Stimulated activated CD8-positive, alpha-beta memory T cell treated with anti-CD3 and anti-CD28 coated beads, Interleukin-4, amount 100 ng/mL, for 1 hour (primary cell): ENCODE measurements at regions not wholly inside any gene's neighbourhood (a gene's known extent, or its start where the extent isn't known, plus 50 kb on each side); places are given as distances from the start of the nearest gene placed in this dataset.

Source experiments
- DNase-seq, 2 donors: peaks; one replicate each; pipeline ENCODE4 v3.0.0-alpha.2; 2020; ENCODE audit warnings: low read depth in 2 of 2, low spot score in 1 of 2

DNA sequence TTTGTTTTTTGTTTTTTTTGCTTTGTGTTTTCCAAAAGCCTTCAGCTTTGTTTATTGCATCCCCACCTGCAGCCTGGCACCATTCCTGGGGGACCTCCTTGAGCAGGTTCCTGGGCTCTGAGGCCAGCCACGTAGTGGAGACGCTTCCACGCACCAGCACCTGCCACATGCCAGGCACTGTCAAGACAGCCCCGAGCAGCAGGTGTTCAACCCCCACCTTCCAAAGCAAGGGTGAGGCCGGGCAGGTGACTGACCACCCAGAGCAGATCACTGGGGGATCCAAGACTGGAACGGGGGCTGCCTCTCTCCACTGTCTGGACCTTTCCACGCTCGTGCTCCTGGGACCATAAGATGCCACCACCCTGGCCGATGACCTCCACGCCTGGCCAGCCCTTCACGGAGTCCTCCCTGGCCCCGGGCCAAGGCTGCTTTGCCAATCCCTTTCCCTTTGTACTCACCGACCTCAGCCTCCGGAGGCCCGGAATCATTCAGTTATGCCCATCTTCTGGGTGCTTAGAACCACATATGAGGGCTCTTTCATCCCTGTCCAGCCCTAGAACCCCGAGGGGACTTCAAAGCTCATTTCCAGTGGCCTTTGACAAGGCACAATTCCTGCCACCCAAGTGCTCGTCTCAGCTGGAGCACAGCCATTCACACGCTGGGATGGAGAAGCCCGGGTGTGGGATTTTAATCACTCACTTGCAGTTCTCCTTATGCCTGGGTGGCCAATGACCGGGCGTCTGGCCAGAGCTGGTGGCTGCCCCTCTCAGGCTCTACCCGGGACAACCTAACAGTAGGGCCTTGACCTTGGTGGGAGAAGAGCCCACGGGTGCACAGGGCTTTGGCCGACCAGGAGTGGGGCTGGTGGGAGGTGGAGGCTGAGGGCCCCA lies 330.8 kb downstream of the NPHP4 start:
- no peak for DNase-seq

DNA sequence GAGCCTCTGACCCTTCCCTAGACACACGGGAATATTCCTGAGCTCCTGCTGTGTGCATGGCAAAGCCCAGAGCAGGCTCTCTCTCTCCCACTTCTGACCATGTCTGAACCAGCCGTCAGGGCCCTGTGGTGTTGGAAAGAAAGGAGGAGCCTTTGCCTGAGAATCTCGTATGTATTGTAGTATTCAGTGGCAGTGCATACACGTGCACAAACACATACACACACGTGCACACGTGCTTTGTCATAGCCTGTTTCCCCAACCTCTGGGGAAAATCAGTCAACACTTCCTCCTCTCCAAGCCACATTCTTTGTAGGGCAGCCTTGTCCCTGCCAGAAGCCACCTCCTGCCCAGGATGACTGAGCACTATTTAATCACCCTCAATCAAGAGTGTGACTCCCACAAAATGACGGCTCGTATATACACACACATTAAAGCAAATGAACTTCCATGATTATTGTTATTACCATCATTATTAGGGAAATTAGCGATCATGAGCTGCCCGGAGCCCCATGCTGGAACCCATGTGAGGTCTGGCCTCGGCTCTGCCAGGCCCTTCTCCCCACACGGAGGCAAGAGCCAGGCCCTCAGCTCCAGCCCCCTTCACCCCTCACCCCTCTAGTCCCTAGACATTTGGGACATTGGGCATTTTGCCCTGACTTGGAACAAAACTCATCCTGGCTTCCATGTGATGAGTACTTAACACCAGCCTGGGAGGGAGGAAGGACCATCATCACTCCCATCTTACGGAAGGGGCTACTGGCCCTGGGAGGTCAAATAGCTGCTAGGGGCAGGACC lies 331.9 kb downstream of the NPHP4 start:
- DNase-seq = no peak

DNA sequence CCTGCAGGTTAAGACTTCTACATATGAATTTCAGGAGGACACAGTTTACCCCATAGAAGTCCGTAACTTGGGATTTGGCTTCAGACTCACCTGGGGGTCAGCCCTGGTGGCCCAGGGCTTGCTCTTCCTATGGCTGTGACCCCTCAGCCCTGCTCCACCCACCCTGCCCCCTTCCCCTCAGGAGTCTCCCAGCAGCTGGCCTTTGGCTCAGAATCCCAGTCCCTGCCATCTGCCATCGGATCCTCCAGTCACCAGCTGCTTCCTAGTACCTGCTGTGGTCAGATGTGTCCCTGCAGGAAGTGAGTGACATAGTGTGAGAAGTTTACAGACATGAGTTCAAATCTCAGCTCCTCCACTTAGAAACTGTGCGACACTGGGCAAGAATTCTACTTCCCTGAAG lies 332.6 kb downstream of the NPHP4 start:
- DNase-seq = no peak

DNA sequence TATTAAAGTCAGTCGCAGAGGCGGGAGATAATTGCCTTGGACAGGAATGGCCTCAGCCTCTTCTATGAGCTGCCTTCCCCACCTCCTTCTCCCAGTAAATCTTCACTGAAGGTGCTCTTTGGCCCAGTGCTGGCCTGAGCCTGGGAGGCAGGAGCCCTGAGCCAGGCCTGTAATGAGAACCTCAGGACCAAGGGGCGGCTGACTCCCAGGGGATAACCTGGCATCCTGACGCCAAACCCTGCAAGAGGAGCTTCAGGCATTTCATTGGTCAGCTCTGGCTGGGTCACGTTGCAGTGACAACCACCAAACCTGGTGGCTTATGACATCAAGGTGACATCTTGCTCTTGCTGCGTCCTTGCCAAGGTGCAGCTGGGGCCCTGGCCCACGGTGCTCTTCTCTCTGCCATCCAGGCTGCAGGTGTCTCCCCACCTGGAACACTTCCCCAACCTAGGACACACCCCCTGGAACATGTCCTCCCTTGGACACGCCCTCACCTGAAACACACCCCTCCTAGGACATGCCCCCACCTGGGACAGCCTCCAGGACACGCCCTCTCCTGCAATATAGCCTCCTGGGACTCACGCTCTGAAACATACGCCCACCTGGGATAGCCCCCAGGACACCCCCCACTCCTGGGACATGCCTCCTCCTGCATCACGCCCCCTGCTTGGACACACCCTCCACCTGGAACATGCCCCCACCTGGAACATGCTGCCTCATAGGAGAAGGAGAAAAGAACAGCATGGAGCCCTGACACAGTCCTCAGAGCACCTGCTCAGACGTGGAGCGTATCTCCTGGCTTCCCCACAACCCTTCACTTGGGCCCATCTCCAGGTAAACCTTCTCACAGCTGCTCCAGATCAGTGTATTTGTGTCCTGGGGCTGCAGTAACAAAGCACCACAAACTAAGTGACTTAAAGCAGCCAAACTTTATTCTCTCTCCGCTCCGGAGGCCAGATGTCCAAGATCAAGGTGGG lies 333.6 kb downstream of the NPHP4 start:
- DNase-seq = no peak

DNA sequence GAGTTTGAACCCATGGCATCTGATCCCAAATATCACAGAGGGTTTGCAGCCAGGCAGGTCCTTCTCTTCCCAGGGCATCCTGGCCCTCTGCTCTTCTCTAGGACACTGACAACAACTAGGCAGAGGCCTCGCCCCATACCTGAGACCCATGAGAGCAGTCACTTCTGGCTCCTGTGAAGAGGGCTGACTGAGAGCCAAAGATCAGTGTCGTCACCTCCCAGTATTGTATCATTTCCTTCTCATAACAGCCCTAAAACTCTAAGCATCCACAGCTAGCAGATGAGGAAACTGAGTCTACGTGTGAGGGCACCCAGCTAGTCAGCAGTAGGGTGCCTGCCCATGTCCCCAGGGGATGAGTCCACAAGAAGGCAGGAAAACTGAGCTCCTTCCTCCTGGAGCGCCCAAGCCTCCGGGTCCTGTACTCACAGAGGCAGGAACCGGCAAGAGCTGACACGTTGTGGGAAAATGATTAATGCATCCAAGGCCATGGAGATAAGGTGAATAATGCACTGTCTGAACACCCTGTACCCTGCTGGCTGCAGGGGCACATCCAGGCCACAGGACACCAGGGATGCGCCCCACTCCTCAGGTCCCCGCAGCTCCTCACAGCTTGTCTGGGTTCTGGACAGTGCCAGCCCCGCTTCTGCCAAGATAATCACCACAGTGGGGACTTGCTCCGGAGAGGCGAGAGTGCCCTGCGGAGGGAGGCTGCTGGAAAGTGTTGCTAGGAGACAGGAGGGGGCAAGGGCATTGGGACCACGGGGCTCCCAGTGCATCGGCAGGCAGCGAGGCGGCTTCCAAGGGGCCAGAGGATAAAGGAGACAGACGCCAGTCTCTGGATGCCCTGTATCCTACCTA lies 340.0 kb downstream of the NPHP4 start:
- DNase-seq = no peak

DNA sequence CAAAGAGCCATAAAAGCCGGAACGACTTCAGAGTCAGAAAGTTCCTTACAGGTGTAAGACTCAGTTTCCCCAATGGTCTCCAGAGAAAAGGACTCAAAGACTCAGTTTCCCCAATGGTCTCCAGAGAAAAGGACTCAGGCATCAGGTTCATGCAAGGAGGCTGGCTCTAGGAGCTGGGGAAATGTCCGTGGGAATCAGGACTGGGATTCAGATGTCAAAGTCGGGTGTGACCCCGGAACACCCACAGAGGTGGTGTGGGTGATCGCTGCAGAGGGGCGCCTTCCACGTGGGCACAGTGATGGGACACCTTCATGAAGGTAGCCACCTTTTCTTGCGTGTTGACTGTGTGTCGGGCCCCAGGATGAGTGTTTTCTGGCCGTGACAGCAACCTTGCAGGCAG lies 340.8 kb downstream of the NPHP4 start:
- no peak for DNase-seq

DNA sequence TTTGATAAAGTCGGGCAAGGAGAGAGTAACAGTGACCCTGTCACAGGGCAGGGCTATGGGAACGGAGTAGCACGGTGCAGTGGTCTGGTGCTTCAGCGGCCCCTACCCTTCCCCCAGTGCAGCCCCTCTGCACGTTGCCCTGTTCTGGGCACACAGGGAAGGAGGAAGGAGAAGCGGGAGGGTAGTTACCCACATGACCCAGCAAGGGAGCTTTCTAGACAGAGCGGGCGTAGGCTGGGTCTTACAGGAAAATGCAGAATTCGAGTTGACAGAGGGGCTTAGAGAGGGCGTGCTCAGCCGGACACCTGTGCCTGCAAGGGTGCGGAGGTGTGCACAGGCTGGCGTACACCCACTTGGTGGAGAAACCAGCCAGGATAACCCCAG lies 341.2 kb downstream of the NPHP4 start:
- no peak for DNase-seq

DNA sequence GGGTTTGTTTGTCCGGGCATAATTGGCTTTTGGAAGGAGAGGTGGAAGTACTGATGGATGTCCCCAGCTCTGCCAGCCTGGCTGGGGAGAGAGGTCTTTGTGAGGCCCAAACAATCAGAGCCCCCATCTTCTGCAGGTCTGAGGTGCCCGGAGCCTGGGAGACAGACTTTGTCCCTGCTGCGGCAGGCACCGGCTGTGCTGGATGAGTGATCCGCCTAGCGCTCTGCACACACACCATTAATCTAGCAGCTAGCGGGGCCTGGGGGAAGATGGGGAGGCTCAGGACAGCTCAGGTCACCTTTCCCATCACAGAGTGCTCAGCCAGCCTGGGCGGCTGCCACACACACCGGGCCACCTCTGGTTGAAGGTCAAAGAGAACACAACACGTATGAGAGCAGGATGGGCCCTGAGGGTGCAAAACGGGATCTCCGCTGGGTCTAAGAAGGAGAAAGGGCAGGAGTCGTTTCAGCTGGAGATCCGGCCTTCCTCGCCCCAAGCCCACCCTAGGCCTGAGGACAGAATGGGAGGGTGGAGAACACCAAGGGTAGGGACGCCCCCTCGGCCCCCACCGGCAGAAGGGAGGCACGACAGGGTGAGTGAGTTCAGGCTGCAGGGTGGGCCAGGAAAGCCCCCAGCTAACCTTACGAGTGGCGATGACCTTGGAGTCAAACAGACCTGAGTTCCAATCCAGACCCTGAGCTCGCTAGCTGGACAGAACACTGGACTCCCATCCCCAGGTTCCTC lies 341.8 kb downstream of the NPHP4 start:
- DNase-seq = no peak

DNA sequence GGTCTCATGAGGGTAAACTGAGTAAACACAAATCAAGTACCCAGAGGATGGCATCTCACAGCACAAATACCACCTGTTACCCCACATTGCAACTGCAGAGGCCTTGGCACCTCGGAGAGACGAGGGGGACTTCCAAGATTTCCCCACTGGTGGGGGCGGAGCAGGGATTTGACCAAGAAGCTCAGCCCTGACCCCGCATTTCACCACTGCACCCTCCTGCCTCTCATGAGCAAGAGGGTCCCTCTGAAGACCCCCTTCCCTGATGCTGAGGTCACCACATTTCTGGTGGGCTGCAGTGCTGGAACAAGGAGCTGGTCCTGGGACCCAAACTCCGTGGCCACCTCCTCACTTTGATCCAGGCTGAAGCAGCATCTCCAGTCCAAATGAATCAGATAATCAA lies 342.4 kb downstream of the NPHP4 start:
- no peak for DNase-seq

DNA sequence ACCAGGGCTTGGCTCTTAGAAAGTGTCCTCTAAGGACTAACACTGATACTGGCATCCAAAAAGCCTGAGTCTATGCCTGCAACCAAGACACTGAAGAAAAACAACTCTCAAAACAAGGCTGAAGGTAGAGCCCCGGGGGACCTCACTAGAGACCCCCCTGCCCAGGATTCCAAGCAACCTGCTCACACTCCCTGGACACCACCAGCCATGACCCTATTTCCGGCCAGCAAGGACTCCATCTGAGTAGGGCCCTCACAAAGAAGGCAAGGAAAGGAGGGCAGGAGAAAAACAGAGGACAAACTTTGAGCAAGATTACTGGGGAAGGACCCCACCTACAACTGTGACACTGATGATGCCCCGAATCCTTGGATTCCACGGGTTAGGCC lies 343.1 kb downstream of the NPHP4 start:
- DNase-seq = no peak

DNA sequence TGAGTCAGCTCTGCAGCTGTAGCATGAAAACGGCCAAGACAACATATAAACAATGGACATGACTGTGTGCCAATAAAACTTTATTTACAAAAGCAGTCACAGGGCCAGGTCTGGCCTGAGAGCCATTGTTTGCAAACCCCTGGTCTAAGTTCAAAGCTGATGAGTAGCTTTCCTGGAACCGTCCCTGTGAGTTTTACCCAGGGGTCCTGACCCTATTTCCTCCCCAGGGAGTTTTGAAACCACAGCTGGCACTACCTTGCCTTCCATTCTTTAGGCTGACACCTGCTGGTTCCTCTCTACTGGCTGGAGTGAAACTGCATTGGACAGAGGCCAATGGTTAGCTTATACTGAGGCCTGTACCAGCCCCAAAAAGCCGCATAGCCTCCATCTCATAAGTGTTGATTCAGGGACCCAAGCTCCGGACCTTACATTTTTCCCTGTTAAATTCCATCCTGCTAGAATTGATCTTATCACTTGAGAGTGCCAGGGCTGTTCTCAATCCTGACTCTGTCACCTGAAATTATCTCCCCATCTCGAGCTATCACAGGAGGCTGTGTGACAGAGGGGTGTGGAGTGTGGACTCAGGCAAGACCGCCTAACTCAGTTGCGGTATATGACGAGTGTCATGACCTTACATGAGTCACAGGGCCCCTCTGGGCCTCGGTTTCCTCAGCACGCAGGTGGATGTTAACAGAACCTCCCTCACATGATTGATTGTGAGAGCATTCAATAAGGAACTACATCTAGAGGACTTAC lies 343.6 kb downstream of the NPHP4 start:
- DNase-seq = no peak

DNA sequence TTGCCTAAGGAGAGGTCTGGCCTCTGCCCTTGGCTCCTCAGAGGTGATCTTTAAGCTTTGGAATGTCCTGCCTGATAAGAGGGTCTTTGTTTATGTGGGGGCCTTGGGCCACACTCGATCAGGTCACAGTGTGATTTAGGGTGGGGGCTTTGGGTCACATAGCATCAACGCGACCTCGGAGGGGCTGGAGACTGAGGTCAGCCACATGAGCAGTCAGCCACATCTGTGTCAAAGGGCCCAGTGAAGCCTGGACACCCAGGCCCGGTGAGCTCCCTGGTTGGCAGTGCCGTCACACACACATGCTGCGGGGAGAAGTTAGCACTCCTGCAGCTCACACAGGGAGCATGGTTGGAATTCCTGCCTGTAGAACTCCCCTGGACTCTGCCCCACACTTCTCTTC lies 345.0 kb downstream of the NPHP4 start:
- no peak for DNase-seq

DNA sequence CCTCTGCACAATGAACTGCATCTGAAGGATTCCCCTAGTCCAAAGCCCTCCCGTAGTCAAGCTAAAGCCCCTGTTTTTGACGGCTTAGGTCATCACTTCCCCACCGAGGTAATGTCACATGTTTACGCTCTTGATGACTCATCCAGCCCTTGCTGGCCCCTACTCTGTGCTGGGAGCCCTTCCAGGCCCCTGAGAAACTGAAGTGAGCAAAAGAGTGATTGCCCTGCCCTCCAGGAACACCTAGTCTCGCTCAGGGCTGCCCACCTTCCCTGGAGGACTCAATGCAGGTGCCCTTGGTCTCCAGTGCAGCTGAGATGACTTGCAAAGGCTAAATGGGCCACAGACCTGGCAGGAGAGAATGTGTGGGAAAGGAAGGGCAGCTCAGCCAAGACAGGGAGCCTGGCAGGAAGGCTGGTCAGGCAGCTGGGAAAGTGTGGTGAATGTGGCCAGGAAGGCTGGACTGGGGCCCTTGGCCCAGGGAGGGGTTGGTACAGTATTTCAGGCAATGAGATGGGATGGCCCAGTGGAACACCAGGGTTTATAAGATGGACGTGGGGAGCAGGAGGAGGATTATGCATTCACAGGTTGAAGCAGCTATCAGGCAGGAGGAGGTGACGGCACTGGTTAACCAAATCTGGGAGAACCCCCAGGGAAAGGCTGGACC lies 345.6 kb downstream of the NPHP4 start:
- no peak for DNase-seq

DNA sequence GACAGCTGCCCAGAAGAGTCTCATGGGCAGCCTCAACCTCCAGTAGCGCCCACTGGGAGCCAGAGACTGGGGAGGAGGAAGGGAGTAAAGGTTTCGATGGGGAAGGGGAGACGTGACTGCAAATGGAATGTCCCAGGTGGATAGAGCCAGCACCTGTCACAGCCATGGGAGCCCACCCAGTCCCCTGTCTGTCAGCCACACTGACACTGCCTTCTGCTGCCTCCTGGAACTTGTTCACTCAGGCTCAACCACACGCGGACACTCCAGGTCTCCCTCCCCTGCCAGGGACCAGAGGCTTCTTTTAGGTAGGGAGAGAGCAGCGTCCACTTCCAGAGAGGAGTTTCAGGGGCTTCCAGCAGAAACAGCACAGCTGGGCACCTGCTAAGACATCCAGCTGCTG lies 346.3 kb downstream of the NPHP4 start:
- DNase-seq = no peak

DNA sequence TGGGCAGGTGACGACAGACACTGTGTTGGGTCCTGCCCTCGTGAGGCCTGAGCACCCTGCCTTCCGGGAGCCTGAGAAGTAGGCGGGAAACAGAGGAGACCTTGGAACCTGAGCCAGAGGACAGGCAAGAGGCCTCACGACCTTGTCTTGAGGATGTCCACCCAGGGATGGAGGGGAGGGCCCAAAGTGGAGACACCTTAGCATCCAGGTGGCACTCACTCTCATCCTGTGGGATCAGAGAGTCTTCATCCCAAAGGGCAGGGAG lies 347.2 kb downstream of the NPHP4 start:
- no peak for DNase-seq

DNA sequence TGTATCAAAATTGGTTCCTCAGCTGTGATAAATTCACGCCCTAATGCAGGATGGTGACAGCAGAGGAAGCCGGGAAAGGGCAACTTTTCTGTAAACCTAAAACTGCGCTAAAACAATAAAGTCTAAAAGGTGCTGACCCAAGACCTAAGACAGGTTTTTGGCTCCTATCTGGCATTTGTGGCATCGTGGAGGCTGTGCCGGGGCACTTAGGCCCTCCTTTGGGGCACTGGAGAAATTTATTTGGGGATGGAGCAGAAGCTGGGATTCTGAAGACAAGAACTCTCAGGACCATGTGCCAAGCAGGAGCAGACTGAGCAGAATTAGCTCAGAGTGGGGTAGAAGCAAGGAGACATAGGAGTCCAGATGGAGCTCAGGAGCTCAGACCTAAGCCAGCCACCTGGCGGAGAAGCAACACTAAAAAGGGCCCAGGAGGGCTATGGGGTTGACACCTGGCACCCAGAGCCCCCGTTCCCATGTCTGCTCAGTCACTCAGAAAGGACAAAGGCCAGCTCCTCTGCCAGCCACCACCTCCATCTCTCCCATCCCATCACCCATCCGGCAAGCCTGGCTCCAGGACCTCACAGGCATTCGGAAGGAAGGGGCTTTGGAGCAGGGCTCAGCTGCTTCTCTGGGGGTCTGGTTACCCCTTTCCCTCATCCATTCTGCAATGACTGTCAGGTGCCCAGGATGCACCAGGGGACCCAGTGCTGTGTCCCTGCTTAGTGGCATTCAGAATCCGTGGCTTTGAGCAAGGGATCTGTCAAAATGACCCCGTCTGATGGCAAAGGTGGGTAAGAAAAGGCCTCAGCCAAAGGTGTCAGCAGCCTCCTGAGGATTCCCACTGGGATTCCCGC lies 347.7 kb downstream of the NPHP4 start:
- DNase-seq = no peak

DNA sequence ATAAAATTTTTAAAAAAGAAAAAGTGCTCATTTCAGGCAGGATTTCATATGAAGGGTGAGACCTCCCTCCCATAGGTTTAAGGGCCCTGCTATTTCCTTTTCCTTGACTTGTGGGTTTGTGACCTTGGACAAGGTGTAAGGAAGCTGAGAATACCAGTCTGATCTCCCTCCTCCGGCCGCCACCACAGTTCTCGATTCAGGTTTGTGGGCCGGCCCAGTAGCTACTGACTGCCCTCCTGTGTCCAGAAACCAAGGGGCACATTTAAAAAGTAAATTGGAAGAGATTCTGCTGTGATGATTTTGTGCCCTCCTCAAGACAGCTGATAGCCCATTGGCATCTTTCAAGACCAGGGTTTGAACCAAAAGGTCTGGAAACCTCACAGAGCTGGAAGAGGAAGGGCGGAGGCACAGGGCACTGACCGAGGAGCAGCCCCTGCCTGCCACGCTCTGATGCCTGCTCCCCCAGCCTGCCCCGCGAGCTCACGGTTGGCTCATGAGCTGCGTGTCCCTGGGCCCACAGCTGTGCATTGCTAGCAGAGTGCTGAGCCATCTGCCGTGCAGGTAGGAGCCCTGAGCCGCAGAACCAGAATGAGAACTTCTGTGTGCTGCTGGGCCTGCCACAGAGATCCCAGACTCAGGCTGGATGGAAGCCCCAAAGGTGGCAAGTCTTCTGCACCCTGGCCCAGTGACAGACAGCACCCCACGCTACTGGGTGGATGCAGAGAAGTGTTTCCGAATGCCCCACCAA lies 348.7 kb downstream of the NPHP4 start:
- DNase-seq = no peak
